Body of pancreas (tissue), 4 donors: ENCODE measurements at regions not wholly inside any gene's neighbourhood (a gene's known extent, or its start where the extent isn't known, plus 50 kb on each side); places are given as distances from the start of the nearest gene placed in this dataset.

ENCODE experiments used
- POLR2A ChIP-seq, 3 donors: fragments of 450-650 bp; IDR thresholded peaks; one replicate each; pipeline ENCODE4 v1.6.1; 2016; ENCODE audit warnings: antibody characterized with exemption in 3 of 3, mild to moderate bottlenecking in 2 of 3
- TF ChIP-seq, protein P1 (sequence below), 7 experiments: fragments of 450-650 bp in 4 of 7; fragments of 200-600 bp in 3 of 7; sonication (generic) in 3 of 7; IDR thresholded peaks; one replicate each; pipeline ENCODE4 v1.5.1; 2016 to 2019; ENCODE audit warnings: antibody characterized with exemption in 7 of 7

GRCh38 chr19:31470952-31471351 is 121.7 kb upstream of the TSHZ3 start:
- TF ChIP-seq, protein P1, sequence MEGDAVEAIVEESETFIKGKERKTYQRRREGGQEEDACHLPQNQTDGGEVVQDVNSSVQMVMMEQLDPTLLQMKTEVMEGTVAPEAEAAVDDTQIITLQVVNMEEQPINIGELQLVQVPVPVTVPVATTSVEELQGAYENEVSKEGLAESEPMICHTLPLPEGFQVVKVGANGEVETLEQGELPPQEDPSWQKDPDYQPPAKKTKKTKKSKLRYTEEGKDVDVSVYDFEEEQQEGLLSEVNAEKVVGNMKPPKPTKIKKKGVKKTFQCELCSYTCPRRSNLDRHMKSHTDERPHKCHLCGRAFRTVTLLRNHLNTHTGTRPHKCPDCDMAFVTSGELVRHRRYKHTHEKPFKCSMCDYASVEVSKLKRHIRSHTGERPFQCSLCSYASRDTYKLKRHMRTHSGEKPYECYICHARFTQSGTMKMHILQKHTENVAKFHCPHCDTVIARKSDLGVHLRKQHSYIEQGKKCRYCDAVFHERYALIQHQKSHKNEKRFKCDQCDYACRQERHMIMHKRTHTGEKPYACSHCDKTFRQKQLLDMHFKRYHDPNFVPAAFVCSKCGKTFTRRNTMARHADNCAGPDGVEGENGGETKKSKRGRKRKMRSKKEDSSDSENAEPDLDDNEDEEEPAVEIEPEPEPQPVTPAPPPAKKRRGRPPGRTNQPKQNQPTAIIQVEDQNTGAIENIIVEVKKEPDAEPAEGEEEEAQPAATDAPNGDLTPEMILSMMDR (IDR thresholded peaks at IDR 0.05), result no peak
- no peak for TF ChIP-seq POLR2A (IDR thresholded peaks at IDR 0.05)
